Coronary artery (tissue), 2 donors: ENCODE measurements at regions not wholly inside any gene's neighbourhood (a gene's known extent, or its start where the extent isn't known, plus 50 kb on each side); places are given as distances from the start of the nearest gene placed in this dataset.

ENCODE experiments used
- DNase-seq: peaks from one replicate; pipeline ENCODE4 v3.0.0-alpha.2; 2017; ENCODE audit warnings: low spot score
- H3K27ac ChIP-seq, 2 donors: fragments of 200-600 bp; sonication (generic); one replicate each; pipeline ENCODE4 v1.5.1; 2016 to 2019
- H3K4me3 ChIP-seq: fragments of 200-600 bp; sonication (generic); 2 replicates; pipeline ENCODE4 v1.5.1; 2016; ENCODE audit warnings: mild to moderate bottlenecking, moderate library complexity
- TF ChIP-seq, protein P1 (sequence below): fragments of 200-600 bp; sonication (generic); IDR thresholded peaks from one replicate; pipeline ENCODE4 v1.5.1; 2019; ENCODE audit warnings: antibody characterized with exemption

DNA sequence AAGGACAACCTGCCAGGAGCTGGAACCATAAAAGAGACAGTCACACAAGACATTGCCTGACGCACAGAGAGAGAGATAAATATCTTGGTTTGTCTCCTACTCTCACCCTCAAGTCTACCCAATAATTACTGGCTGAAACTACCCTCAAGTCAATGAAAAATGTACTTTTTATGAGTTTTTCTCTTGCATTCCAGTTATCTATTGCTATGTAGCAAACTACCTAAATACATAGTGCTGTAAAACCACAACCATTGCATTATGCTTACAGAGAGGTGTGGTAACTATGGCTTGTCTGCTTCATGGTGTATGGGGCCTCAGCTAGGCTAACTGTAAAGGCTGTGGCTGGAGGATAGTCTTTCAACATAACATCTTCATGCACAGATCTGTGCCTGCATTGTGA, 247.8 kb downstream of the HAO1 start:
- Histone ChIP-seq H3K4me3 (no peak overlapping the region), H3K27ac (no peak overlapping the region)
- DNase-seq, result no peak
- TF ChIP-seq, protein P1, sequence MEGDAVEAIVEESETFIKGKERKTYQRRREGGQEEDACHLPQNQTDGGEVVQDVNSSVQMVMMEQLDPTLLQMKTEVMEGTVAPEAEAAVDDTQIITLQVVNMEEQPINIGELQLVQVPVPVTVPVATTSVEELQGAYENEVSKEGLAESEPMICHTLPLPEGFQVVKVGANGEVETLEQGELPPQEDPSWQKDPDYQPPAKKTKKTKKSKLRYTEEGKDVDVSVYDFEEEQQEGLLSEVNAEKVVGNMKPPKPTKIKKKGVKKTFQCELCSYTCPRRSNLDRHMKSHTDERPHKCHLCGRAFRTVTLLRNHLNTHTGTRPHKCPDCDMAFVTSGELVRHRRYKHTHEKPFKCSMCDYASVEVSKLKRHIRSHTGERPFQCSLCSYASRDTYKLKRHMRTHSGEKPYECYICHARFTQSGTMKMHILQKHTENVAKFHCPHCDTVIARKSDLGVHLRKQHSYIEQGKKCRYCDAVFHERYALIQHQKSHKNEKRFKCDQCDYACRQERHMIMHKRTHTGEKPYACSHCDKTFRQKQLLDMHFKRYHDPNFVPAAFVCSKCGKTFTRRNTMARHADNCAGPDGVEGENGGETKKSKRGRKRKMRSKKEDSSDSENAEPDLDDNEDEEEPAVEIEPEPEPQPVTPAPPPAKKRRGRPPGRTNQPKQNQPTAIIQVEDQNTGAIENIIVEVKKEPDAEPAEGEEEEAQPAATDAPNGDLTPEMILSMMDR, result no peak

DNA sequence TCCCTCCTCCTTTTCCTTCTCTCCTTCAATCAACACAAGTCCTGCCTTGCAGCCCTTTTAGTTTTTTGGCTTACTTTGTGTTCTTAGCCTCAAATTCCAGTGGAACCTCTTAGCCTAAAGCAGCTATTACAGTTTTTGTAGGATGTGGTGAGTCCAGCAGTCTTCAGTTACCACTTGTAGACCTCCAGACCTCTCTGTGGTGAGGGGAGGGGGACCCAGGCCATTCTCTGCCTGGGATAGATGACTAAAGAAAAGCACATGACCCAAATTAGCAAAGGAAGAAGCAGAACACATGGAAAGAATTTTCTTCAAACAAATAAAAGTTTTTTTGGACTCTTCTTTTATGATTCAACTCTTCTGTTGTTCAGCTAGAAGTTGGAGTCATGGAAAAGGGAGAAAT, 246.5 kb downstream of the HAO1 start:
- TF ChIP-seq, protein P1, result no peak
- no peak overlapping the region for H3K27ac ChIP-seq
- no peak overlapping the region for H3K4me3 ChIP-seq
- no peak for DNase-seq

DNA sequence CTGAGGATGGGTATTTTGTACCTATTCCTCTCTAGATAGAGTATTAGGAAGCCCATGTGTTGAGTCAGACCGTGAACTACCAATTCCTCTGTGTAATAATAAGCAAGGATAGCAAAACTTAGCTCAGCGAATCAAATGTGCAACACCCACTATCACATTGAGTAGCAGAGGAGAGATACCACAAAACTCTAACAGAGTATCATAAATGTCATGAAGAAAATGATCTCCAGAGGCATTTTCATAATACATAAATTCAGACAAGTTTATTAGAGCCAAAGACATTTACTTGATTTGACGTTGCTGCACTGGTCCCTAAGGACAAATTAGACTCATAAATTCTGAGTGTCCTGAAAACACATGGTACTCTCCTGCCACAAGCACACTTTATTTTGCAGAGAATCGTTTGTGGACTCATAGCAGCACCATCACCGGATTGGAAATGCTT, 245.2 kb downstream of the HAO1 start:
- TF ChIP-seq, protein P1, result no peak
- Histone ChIP-seq H3K27ac (no peak overlapping the region), H3K4me3 (no peak overlapping the region)
- no peak for DNase-seq

DNA sequence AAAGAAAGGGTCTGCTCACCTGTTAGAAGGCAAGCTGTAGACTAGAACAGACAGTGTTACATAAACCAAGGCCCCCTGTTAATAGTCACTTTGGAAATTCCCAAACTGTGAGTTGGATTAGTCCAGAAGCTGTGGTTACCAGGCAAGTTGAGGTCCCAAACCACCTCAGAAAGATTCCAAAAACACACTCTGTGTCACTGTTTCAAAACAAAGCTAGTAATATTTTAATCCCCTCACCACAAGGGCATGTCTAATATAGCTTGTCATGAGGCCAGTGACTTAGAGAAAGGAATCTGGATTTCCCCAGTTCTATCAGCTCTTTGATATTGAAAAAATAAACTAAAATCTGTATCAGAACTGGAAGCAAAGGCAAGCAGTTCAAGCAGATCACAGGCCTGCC, 244.6 kb downstream of the HAO1 start:
- TF ChIP-seq, protein P1, result no peak
- no peak for DNase-seq
- Histone ChIP-seq H3K4me3 (no peak overlapping the region), H3K27ac (no peak overlapping the region)

DNA sequence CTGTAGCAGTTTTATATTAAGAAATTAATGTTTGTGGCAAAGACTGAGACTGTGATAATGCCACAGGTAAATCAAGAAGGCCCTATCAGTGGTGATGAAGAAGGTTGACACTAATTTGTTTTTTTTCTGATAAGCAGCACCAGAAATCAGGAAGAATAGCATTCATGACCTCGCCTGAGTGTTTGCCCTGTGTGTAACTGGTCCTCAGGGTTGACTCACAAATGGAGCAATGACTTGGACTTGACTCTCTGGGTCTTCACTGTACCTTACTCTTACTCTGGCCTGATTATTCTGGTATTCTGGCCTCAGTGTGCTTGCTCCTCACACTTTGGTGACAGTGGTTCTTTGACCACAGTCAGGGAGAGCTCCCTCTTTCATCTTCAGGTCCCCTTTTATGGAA, 243.9 kb downstream of the HAO1 start:
- H3K27ac ChIP-seq, result no peak overlapping the region
- H3K4me3 ChIP-seq, result no peak overlapping the region
- DNase-seq, result no peak
- TF ChIP-seq, protein P1, result no peak

DNA sequence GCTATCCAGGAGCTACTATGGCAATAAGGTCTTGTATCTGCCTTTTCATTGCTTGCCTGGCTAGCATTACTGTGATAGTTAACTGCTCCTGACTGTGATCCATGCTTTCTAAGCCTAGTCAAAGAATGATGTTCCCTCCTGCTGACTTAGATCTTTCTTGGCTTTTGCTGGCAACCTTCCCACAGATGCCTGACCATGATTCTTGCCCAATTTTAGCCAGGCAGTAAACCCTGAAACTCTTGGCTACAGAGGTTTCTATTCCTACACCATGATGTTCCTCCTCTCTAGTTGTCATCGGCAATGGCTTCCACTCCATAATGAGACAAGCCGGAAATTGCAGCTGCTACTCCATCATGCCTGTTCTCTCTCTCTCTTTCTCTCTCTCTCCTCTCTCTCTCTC, 238.1 kb downstream of the HAO1 start:
- H3K4me3 ChIP-seq, result no peak overlapping the region
- DNase-seq, result no peak
- TF ChIP-seq, protein P1, result no peak
- no peak overlapping the region for H3K27ac ChIP-seq

DNA sequence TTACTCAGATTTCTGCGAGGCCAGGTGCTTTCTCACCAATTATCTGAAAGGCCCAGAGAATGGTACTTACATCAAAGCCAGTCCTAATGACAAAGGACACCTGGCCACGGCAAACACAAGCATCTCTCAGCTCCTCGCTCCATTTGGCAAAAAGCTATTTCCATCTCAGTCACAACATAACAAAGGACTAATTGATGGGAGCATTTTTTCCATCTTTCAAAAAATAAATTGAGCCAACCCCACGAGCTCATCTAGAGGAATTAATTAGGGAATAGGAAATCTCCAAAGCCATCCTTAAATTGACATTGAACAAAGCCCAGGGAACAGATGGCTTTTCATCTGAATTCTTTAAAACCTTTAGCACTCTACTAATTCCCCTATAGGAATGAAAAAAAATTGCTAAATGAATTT, 236.7 kb downstream of the HAO1 start:
- Histone ChIP-seq H3K4me3 (no peak overlapping the region), H3K27ac (no peak overlapping the region)
- TF ChIP-seq, protein P1, result no peak
- no peak for DNase-seq
